CD4-positive, alpha-beta T cell treated with Interleukin-6 for 4 hours (primary cell): ENCODE measurements at regions not wholly inside any gene's neighbourhood (a gene's known extent, or its start where the extent isn't known, plus 50 kb on each side); places are given as distances from the start of the nearest gene placed in this dataset.
"Not testable (repeated sequence)": the region's sequence is repeated elsewhere in the genome, so short reads cannot be mapped to it uniquely, and the experiment has no call there.

Source experiments
- DNase-seq: peaks from one replicate; pipeline ENCODE4 v3.0.0-alpha.2; 2020; ENCODE audit warnings: mixed read lengths

GRCh38 chr6:112939563-112939962, 592.4 kb downstream of the RFPL4B start:
- no peak for DNase-seq

GRCh38 chr6:112941613-112942012, 594.5 kb downstream of the RFPL4B start:
- DNase-seq = no peak

GRCh38 chr6:112946051-112946450, 598.9 kb downstream of the RFPL4B start:
- DNase-seq = no peak

- no peak for DNase-seq
These were observed 600.4 kb downstream of the RFPL4B start for GRCh38 chr6:112947507-112947906.

- DNase-seq = no peak
These were observed 604.7 kb downstream of the RFPL4B start for GRCh38 chr6:112951829-112952228.

DNA sequence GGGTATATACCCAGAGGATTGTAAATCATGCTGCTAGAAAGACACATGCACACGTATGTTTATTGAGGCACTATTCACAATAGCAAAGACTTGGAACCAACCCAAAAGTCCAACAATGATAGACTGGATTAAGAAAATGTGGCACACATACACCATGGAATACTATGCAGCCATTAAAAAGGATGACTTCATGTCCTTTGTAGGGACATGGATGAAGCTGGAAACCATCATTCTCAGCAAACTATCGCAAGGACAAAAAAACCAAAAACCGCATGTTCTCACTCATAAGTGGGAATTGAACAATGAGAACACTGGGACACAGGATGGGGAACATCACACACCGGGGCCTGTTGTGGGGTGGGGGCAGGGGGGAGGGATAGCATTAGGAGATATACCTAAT, 608.6 kb downstream of the RFPL4B start:
- not testable (repeated sequence) for DNase-seq

GRCh38 chr6:112956696-112957535, 609.8 kb downstream of the RFPL4B start:
- DNase-seq = no peak

DNA sequence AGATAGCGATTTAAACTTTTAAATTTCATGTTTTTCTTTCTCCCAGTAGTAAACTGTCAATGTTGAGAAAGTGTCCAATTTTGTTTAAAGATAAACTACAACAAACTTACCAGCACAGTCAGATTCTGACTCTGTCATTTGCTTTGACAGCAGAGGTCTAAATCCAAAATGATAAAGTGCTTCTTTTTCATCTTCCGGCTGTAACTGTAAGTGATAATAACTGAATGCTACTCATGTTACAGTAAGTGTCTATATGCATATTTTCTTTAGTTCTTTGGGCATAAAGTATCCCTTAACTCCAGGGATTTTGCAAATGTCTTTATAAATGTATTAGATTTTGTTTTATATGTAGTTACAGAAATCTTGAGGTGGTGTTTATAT, 610.4 kb downstream of the RFPL4B start:
- DNase-seq = no peak

DNA sequence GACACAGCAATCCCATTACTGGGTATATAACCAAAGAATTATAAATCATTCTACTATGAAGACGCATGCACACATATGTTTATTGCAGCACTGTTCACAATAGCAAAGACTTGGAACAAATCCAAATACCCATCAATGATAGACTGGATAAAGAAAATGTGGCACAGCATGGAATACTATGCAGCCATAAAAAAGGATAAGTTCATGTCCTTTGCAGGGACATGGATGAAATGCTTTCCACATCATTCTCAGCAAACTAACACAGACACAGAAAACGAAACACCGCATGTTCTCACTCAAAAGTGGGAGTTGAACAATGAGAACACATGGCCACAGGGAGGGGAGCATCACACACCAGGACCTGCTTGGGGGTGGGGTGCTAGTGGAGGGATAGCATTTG, 613.0 kb downstream of the RFPL4B start:
- DNase-seq = not testable (repeated sequence)

DNA sequence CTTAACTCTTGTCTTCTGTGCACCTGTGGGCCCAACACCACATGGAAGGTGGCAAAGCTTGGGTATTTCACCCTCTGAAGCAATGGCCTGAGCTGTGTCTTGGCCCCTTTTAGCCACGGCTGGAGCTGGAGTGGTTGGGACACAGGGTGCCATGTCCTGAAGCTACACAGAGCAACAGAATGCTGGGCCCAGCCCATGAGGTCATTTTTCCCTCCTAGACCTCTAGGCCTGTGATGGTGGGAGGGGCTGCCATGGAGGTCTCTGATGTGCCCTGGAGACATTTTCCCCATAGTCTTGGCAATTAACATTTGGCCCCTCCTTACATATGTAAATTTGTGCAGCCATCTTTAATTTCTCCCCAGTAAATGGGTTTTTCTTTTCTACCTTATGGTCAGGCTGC, 620.8 kb downstream of the RFPL4B start:
- DNase-seq = no peak

- no peak for DNase-seq
These were observed 624.5 kb downstream of the RFPL4B start for GRCh38 chr6:112971651-112972050.

DNA sequence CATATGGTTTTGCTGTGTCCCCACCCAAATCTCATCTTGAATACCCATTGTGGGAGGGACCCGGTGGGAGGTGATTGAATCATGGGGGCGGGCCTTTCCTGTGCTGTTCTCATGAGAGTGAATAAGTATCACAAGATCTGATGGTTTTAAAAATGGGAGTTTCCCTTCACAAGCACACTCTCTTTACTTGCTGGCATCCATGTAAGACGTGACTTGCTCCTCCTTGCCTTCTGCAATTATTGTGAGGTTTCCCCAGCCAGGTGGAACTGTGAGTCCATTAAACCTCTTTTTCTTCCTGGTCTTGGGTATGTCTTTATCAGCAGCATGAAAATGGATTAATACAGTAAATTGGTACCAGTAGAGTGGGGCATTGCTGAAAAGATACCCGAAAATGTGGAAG, 627.8 kb downstream of the RFPL4B start:
- DNase-seq = not testable (repeated sequence)

- not testable (repeated sequence) for DNase-seq
These were observed 629.4 kb downstream of the RFPL4B start for GRCh38 chr6:112976579-112976978.

GRCh38 chr6:112979830-112980229, 632.7 kb downstream of the RFPL4B start:
- no peak for DNase-seq

DNA sequence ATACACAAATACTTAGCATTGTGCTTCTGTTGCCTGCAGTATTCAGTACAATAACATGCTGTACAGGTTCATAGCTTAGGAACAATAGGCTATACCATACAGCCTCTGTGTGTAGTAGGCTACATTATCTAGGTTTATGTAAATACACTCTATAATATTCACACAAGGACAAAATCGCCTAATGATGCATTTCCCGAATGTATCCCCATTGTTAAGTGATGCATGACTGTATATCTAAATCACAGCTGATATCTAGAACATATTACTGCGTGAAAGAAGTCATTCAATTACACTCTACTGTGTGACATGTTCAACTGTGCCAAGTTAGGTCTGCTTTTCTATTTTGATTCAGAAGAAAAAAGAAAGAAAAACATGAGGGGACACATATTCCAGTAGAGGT, 633.5 kb downstream of the RFPL4B start:
- no peak for DNase-seq

GRCh38 chr6:112983713-112984261, 636.7 kb downstream of the RFPL4B start:
- no peak for DNase-seq

- no peak for DNase-seq
These were observed 637.8 kb downstream of the RFPL4B start for GRCh38 chr6:112984899-112985298.

DNA sequence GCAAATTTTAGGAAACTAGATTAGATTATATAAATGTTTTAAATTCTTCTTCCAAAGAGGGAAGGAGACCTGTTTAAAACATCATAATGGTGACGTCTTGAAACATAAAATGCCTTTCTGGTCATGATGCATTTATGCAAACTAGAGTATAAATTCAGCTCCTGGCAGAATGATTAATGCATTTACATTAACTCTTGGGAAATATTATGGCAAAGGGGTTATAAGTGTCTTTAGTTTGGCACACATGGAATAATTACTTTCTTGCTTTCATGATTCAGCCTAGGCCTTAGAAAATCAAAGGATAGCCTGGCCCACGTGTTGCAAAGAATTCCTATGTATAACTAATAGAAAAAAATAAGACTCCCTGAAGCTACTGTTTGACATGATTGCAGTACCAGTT, 639.2 kb downstream of the RFPL4B start:
- no peak for DNase-seq

GRCh38 chr6:112988748-112989147, 641.6 kb downstream of the RFPL4B start:
- DNase-seq = no peak

- no peak for DNase-seq
These were observed 643.8 kb downstream of the RFPL4B start for GRCh38 chr6:112990971-112991370.

GRCh38 chr6:112991912-112992311, 644.8 kb downstream of the RFPL4B start:
- DNase-seq = no peak

DNA sequence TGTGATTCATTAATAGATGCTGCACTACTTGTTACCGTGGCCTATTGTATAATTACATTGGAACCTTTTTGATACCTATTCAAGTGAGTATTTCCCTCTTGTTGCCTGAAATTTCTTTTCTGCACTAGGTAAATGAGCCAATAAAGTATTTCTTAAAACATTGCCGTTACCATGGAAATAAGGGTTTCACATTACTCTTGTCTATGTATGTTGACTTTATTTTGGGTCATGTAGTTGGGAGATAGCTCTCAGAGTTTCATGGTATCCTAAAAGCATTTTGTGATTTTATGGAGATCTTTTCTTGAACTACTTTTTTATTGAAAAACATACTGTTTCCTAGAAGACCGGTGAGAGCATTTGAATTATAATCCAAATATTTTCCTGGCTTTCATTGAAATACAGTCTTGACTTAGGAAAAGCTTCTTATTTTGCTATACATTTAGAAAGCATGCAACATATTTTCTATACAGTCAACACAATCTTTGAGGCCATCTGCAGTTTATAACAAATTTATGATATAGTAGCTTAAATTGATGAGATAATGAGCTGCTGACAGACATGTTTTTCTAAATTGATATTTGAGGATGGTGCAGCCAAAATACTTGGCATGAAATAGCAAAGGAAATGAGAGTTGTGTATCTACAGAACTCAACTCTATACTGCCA, 650.4 kb downstream of the RFPL4B start:
- DNase-seq = no peak

- no peak for DNase-seq
These were observed 656.9 kb downstream of the RFPL4B start for GRCh38 chr6:113004054-113004453.
